HG03095 (cell line): ENCODE measurements at regions not wholly inside any gene's neighbourhood (a gene's known extent, or its start where the extent isn't known, plus 50 kb on each side); places are given as distances from the start of the nearest gene placed in this dataset.

ENCODE experiments used
- ATAC-seq: cut with Tn5 transposase; IDR thresholded peaks from one replicate; pipeline ENCODE4 v1.9.1; 2021; ENCODE audit warnings: moderate library complexity; ENCODE audit not compliant: unreplicated experiment

DNA sequence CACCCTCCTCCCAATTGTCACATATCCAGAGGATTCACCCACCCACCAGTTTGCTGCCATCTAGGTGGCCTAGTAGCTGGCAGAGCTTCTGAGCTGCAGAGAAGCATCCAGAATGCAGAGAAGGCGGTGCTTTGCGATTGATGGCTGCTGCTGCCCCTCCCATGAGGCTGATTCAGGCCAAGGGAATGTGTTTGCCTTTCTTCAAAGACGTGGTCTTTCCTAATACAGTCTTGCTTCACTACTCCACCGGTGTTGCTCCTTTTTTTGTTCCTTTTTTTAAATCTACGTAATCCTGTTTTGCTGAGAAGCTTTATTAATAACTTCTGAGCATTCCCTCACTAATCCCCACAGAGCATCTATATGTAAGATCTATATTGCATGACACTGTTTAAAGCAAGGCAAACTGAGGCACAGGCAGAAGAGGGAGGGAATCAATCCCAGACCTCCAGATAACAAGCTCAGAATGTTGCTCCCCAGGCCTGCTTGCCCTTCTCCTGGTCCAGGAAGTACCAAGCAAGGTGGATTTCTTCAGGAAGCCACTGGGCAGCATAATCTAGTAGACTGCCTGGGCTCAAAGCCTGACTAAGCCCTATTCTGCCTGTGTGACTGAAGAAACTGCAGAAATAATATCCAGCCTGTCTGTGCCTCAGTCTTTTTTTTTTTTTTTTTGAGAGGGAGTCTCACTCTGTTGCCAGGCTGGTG, 275.5 kb upstream of the FMN2 start:
- ATAC-seq, result no peak

DNA sequence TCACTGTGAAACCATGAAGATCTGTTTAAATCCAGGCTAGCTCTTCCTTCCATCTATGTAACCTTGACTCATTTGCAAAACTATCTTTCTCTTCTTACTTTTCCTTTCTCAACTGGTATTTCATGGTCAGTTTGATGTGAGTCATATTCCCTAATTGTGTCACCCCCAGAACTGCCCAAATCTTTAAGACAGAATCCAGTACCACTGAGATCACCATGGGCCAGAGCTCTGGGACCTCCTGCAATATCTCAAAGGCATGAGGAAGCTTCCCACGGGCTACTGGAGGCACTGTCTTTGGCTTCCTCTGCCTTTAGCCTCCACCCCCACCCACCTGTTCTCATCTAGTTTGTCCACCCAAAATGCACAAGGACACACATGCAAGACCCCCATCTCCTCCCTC, 274.4 kb upstream of the FMN2 start:
- no peak for ATAC-seq

DNA sequence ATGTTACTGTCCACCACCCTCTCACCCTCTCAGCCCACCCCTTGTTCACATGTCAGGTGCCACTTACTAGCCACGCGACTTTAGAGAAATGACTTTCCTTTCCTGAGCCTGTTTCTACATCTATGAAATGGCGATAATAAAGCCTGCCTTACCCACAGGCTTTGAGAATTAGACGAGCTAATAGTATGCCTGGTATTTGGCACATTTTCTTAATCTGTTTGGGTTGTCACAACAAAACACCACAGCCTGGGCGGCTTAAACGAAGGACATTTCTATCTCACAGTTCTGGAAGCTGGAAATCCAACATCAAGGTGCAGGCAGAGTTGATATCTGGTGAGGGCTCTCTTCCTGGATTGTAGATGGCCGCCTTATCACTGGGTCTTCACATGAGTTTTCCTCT, 273.9 kb upstream of the FMN2 start:
- ATAC-seq, result no peak

DNA sequence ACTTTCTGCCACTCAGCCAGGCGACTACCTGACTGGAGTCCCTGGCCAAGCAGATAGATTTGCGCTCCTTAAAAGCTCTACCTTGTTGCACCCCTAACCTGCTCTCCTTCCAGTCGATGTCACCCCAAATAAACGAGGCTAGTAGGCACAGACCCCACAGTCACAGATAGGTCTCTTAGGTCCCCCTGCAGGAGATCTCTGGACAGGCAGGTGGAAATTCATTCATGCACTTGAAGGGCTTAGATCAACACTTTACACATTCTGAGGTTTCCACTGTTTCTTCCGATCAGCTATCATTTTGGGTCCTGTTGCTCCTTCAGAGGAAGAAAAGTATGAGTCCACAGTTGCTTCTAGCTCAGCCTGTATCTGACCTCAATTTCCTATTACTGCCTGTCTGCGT, 272.6 kb upstream of the FMN2 start:
- ATAC-seq, result no peak

DNA sequence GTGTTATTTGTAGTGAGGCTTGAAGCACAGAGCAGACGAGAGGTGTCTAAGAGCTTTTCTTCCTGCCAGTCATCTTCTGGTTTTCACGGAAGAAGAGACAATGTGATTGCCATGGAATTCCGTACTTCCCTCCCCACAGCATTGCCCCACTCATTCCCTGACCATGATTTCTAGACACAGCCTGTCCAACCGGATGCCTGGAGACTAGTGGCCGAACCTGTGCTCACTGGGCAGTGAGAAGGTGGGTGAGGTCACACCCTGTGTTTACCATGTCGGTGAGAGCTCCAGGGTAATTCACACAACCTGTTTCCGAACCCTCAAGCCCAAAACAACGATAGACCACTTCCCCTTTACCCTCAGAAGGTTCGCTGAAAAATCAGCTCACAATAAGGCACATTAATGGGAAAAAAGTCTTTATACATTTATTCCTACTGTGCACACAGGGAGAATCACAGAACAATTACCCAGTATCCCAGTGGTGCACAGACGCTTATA, 271.9 kb upstream of the FMN2 start:
- ATAC-seq, result no peak

DNA sequence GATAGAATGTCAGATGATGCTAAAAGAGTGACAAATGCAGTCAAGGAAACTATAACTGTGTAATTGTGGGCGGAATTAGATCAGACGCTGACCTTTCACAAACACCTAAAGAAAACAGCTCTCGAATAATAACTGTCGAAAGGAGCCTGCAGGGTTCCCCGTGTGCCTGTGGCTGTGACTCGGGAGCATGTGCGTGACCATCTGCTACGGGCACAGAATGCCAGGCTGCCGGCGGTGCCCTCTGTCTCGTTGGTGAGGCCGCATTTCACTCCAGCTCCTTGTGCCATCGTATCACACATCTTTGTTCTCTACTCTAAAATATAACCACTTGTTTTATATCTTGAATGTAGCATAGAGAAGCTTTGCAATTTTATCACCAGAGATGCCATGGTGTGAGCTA, 267.8 kb upstream of the FMN2 start:
- no peak for ATAC-seq

DNA sequence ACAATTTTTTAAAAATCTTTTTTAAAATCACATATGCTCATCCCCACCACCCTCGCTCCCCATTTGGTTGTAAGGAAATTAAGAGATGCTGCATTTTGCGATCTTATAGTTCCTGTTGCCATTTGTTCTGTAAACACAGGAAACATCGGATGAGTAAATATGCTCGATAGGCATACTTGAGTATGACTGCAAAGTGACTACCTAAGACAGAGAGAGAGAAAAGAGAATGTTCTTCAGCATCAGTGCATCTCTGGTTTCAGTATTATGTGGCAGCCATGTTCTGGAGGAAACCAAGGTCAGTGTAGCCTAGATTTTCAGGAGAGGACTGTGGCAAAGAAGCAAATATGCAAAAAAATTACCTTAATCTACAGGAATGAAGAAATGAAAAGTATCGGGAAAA, 265.5 kb upstream of the FMN2 start:
- no peak for ATAC-seq

DNA sequence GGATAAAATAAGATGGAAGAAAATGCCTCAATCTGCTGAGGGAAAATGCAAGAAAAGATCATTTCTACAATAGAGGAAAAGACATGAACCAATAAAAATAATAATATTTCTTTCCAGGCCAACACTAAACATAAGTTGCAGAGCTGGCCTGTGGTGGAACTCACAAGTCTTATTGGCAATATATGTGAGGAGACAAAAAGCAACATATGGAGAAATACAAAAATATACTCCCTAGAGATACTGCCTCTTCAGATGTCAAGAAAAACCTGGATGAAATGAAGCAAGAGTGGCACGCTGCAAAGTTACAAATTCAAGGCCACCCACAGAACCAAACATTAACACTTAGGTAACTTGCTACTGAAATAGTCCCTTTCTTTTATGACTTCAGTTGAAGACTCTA, 264.9 kb upstream of the FMN2 start:
- no peak for ATAC-seq

DNA sequence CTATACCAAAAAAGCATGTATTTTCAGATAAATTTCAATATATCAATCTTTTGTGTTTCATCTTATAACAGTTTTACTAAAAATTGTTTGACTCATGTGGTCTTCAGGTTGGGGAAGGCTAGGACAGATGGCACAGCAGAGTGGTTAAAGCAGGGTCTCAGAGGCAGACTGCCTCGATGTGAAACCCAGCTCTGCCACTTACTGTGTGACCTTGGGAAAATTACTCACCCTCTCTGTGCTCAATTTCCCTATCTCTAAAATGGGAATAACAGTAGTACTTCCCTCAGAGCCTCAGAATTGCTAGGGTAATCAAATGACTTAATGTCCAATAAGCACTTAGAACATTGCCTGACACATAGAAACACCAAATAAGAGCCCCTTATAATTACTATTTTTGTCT, 262.1 kb upstream of the FMN2 start:
- no peak for ATAC-seq

DNA sequence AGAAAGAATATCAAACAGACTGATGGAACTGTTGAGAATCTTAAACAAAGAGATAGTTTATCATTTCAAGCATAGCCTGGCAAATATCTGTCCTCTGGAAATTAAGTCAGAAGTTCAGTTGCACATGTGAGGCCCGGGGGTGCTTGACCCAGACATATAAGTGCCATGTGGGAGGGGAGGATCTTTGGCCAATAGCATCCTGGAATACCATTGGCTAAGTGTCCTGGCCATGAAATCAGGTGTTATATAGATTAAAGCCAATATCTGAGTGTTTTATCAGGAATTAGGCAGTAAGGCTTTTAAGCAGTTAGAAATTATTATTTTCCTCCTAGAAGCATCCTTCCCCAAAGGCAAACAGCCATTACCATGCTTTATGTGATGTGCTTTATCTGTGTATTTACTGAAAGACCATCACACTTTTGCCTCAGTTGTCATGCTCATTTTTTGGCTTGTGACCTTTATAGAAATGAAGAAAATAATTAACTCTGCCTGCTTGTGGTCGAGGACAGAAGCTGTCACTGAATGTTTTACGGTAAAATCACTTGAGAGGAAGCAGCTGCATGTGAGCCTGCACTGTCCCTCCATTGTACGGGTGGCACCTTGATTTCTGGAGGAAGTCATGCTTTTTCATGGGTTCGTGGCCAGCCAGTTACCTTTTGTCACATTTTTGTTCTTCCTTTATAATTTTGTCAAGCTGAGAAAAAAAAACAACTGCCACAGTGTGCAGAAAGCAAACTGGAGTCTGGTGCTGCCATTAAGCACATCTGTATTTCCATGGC, 259.9 kb upstream of the FMN2 start:
- ATAC-seq, result no peak

DNA sequence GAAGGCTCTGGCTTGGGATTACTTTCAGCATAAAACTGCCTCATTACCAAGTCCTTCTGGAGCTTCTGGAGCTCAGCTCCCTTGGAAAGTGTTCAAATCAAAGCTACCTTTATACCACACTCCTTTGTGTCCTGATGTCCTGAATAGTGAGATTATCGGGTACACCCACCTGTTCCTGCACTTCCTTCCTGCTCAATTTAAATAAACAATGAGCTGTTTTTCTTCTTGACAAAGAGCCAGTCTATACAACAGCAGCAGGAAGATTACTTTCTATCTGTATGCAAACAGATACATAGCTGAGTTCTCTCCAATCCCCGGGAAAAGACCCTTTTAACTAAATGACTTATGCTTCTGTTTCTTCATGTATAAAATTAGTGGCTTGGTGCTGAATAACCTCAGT, 258.0 kb upstream of the FMN2 start:
- ATAC-seq, result no peak

DNA sequence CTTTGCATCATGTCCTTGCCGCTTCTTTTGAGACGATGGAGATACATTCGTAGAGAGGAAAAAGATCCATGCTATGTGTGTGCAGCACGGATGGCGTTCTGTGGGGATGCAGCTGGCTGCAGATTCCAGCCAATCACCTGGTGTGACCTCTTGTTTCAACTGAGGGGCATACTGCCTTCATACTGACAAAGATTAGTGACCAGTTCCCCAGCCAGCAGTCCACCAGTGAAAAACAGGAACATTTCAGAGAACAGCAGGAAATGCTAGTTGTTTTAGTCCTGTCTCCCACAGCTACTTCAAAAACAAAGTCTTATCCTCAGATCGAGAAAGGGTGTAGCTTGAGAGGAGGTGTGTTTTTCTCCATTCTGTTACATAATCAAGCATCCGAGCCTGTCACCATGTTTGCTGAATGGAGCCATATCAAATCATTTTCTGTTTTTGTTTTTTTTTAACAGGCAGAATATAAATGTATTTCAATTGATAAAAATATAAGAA, 255.7 kb upstream of the FMN2 start:
- ATAC-seq, result no peak

DNA sequence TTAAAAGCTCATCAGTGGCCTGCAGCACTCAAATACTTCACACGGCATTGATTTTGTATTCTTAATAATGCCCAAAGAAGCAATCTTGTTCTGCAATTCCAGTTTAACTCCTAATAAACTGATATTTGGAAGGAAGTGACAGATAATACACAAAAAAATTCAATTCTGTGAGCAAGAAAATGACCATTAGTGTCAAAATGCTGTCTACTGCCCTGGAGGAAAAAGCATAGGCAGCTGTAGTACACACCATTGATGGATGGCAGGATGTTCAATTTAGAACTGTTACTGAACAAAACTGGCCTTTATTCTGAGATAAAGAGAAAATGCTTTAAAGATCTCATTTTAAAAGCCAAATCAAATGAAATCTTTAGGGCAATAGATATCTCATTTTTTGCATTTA, 251.3 kb upstream of the FMN2 start:
- no peak for ATAC-seq

DNA sequence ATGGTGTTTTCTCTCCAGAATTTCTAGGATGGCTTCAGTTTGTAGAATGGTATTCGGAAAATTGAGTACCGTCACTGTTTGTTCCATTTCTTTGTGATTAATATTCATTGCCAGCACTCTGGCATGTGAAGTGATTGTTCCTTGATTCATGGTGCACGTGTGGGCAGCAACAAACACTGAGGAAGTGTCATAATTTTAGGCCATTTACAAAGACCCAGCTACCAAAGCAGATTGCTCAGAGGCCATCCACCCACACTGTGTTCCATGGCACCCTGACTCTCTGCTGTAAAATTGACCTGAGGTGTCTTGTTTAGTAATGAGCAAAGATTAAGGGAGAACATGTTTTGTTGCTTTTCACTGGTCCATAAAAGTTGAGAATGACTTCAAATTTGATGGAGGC, 250.9 kb upstream of the FMN2 start:
- no peak for ATAC-seq

DNA sequence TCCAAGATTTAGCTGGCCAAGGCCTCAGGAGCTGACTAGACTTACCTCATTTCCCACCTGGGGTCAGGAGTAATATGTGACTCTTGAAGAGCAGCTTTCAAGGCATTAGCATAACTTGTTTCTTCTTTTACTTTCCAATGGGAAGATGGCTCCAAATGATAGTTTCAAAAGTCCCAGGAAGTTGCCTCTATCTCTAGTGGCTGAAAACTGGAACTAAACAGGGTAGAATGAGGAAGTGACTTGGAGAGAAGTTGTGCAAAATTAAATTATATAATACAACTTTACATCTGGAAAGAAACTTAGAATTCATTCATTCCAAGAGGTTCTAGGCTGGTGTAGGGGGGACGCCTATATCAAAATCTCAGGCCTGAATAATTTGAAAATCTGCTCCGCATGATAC, 250.1 kb upstream of the FMN2 start:
- no peak for ATAC-seq

DNA sequence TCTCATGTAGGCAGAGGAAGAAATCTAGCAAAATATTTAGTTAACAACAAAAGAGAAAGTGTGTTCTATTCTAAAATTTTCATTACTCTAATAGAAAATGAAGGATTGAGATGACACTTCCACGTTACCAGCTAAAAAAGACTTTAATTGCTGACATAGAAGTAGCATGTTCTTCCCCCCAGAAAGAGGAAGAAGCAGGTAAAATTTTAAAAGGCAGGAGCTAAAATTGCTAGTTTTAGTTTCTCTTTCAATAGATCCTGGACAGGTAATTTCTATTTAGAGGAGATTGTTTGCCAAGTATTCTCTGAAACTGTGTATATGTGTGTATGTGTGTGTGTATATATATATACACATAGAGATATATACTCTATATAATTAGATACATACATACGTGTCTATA, 248.1 kb upstream of the FMN2 start:
- ATAC-seq, result no peak

DNA sequence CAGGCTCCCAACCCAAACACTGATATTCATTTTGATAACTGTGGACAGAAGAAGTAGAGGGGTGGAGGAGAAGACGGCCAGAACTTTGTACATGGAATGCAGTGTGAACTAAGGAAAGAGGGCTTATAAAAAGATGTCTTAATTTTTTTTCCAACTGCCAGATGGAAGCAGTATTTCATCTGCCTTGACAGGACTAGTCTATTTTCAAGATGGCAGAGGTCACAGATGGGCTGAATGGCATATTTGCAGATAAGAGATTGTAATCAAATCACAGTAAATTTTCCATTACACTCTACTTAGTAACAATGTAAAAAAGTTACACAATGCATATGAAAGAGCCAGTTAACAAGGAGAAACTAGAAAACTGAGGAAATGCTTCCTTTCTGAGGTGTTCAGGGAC, 246.8 kb upstream of the FMN2 start:
- no peak for ATAC-seq

DNA sequence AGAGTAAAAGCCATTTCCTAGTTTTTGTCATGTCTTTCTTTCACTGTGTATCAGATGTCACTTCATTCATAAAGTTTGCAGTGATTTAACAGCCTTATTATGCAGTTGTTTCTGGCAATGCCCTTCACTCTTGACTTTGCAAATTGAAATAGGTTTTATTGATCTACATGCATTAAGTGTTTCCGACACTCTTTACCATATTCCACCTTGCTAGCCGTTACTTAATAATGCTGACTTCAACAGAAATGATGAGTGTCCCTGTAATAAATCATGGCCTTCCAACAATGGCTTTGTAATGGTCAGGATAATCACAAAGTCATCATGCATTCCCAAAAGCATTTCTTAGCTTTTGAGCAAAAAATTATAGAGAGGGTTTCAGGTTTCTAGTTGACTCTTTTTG, 236.8 kb upstream of the FMN2 start:
- ATAC-seq, result no peak

DNA sequence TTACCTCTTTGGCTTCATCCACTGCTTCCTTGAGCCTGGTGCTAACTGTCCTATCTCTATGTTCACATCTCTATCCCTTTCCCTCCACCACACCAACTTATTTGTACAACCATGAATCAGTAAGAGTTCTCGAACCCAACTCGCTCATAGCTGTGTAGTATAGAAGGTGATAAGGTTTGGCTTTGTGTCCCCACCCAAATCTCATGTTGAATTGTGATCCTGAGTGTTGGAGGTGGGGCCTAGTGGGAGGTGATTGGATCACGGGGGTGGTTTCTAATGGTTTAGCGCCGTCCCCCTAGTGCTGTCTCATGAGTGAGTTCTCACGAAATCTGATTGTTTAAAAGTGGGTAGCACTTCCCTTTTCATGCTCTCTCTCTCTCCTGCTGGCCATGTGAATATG, 235.6 kb upstream of the FMN2 start:
- ATAC-seq, result no peak

DNA sequence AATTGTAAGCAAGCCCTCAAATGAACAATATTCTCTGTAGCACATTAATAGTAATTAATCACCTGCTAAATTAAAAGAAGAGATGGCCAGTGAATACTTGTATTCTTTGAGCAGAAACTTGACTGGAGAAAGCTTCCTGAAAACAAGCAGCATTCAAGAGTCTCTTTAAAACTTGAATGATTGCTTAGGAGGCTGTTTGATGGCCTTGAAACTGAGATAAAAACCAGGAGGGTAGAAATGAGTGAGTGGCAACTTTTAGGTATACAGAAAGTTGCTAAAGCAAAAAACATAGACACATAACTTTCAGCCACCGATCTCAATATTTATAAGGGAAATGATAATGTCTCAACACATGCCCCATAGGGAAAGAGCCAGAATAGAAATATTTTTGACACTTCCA, 234.8 kb upstream of the FMN2 start:
- ATAC-seq, result no peak

DNA sequence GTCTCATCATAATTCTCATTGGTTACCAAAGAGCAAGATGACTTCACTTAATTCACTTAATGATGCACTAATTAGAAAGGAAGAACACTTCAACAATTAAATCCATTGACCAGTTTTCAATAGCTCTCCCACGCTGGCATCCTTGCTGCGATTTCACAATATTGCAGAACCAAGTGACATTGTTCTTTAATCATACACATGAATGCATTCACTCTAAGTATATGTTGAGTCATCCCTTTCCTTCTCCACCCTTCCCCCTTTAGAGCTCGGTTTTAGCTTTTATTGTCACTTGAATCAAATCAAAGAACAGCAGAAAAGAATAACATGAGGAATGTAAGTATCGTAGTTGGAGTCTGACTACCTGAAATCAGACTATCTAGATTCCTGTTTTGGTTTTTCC, 233.6 kb upstream of the FMN2 start:
- ATAC-seq, result no peak

DNA sequence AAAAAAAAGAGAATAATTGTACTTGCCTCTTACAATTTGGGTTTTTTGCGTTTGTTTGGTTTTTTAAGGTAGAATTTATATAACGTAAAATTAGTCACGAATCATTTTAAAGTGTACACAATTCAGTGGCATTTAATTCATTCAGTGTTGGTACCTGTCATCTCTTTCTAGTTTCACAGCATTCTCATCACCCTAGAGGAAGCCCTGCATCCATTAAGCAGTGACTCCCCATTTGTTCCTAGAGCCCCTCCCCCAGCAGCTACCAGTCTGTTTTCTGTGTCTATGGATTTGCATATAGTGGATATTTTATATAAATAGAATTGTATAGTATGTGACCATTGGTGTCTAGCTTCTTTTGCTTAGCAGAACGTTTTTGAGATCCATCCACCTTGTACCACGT, 233.2 kb upstream of the FMN2 start:
- no peak for ATAC-seq

DNA sequence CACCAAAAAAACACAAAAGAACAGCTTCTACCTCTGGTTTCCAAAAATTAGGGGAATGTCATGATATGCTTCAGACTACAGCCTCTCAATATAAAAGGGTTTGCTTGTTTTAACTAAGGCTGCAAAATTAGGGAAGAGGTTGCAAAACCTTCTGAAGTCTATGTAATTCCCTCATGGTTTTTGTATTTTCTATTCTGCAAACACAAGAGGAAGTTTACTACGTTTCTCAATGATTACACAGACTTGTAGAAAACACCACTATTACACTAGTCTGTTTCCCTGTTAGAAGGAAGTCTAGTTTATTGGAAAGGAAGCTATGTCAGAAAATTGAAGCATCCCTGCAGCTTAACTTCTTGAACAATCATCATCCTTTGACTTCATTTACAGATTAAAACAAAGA, 229.7 kb upstream of the FMN2 start:
- no peak for ATAC-seq
